ENCODE measurements at regions not wholly inside any gene's neighbourhood (a gene's known extent, or its start where the extent isn't known, plus 50 kb on each side); places are given as distances from the start of the nearest gene placed in this dataset.

- ChIA-PET CTCF (no interaction called here), POLR2A (no interaction called here)
- H3K9me3 Mint-ChIP-seq = no peaks in the 10 kb centered on the region
- no peak overlapping the region for H3K27ac Mint-ChIP-seq
- H3K36me3 Mint-ChIP-seq (ENCODE audit: low read depth) = no peaks in the 10 kb centered on the region
- H3K27me3 Mint-ChIP-seq = no peaks in the 10 kb centered on the region
- H3K4me3 Mint-ChIP-seq = no peak overlapping the region
- TF ChIP-seq CTCF (IDR thresholded peaks at IDR 0.05) = no peak
- H3K4me1 Mint-ChIP-seq = peaks cover 9% of the 10 kb centered on the region
- ATAC-seq (ENCODE audit: low read depth) (no peak), DNase-seq (no peak)
- intact Hi-C loops (cut with micrococcal nuclease) = no loop called here
Observed at GRCh38 chr2:146228466-146229058, 1616.3 kb upstream of the ACVR2A start.

DNA sequence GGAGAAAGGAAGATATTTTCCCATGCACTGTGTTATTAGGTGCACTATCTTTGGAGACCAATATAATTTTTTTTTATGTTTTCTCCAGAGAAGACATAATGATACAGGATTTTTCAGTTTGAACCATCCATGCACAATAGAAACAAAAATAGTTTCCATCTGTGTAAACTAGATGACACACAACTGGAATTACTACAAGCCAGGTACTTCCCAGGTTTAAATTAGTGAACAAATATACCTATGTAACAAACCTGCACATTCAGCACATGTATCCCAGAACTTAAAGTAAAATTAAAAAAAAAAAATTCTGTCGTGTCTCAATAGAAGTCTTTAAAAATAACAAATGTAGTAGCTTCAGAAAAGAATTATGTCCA is 1616.8 kb upstream of the ACVR2A start:
- ATAC-seq (ENCODE audit: low read depth) (no peak), DNase-seq (no peak)
- no peak overlapping the region for H3K27ac Mint-ChIP-seq
- intact Hi-C loops (cut with micrococcal nuclease) = no loop called here
- peaks cover 9% of the 10 kb centered on the region for H3K4me1 Mint-ChIP-seq
- no peak for TF ChIP-seq CTCF (IDR thresholded peaks at IDR 0.05)
- no peaks in the 10 kb centered on the region for H3K27me3 Mint-ChIP-seq
- H3K4me3 Mint-ChIP-seq = no peak overlapping the region
- ChIA-PET POLR2A (no interaction called here), CTCF (no interaction called here)
- H3K36me3 Mint-ChIP-seq (ENCODE audit: low read depth) = no peaks in the 10 kb centered on the region
- no peaks in the 10 kb centered on the region for H3K9me3 Mint-ChIP-seq

DNA sequence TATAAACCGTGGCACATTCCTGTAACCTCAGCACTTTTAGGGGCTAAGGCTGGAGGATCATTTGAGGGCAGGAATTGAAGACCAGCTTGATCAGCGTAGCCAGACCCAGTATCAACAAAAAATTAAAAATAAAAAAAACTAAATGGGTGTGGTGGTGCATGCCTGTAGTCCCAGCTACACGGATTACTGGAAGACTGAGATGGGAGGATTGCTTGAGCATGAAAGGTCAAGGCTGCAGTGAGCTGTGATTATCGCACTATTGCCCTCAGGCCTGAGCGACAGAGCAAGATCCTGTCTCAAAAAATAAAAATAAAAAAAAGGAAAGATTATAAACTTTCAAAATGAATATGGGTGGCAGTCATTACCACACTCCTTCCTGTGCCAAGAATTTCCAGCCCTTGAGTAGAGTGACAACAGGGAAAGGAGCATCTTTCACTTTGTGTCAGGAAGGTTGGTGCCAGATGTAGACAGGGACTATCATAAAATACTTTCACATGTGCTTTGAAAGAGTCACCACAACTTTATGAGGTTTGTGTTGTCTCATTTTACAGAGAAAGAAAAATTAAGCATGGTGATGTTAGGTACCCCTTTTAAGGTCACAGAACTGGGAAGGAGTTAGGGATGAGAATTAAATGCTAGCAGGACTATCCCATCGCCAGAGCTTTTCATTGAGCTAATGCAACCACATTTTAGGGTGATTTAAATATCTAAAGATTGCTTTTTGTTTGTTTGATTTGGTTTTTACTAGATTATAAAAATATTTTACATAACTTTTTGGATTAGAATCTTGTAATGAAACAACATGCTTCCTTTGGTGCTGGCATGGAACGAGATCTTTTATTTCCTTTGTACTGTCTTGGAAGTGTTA is 1617.4 kb upstream of the ACVR2A start:
- Mint-ChIP-seq H3K27ac (no peak overlapping the region), H3K4me3 (no peak overlapping the region), H3K9me3 (no peaks in the 10 kb centered on the region), H3K4me1 (peaks cover 9% of the 10 kb centered on the region), H3K27me3 (no peaks in the 10 kb centered on the region), H3K36me3 (ENCODE audit: low read depth) (no peaks in the 10 kb centered on the region)
- ChIA-PET POLR2A (no interaction called here), CTCF (no interaction called here)
- ATAC-seq (ENCODE audit: low read depth) = no peak
- DNase-seq = no peak
- intact Hi-C loops (cut with micrococcal nuclease) = no loop called here
- TF ChIP-seq CTCF (IDR thresholded peaks at IDR 0.05) = no peak

DNA sequence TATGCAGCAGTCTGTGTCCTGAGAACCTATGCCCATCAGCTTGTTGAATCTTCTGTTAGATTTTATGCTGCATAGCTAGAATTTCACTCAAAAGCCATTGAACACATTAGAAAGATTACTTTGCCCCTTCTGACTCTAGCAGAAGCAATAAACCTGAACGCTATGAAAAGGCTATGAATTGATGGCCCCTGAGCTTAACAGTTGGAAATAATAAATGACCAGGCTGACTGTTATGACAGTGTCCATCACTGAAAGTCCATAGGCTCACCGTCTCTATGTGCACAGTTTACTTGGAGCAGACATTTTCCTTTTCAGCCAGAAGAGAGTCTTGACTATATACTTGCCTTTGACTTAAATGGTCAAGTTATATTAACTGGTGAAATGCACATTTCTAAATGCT is 1618.8 kb upstream of the ACVR2A start:
- ChIA-PET CTCF (no interaction called here), POLR2A (no interaction called here)
- DNase-seq = no peak
- Mint-ChIP-seq H3K36me3 (ENCODE audit: low read depth) (no peaks in the 10 kb centered on the region), H3K4me1 (peaks cover 9% of the 10 kb centered on the region), H3K27ac (no peak overlapping the region), H3K9me3 (no peaks in the 10 kb centered on the region), H3K27me3 (no peaks in the 10 kb centered on the region), H3K4me3 (no peak overlapping the region)
- no peak for ATAC-seq (ENCODE audit: low read depth)
- intact Hi-C loops (cut with micrococcal nuclease) = no loop called here
- TF ChIP-seq CTCF (IDR thresholded peaks at IDR 0.05) = no peak

- ChIA-PET CTCF (no interaction called here), POLR2A (no interaction called here)
- H3K27me3 Mint-ChIP-seq = no peaks in the 10 kb centered on the region
- H3K4me1 Mint-ChIP-seq = no peaks in the 10 kb centered on the region
- no peak for TF ChIP-seq CTCF (IDR thresholded peaks at IDR 0.05)
- no peaks in the 10 kb centered on the region for H3K36me3 Mint-ChIP-seq (ENCODE audit: low read depth)
- H3K4me3 Mint-ChIP-seq = no peak overlapping the region
- no peak overlapping the region for H3K27ac Mint-ChIP-seq
- intact Hi-C loops (cut with micrococcal nuclease) = no loop called here
- H3K9me3 Mint-ChIP-seq = no peaks in the 10 kb centered on the region
- no peak for DNase-seq
- no peak for ATAC-seq (ENCODE audit: low read depth)
Observed at GRCh38 chr2:146221826-146222225, 1623.0 kb upstream of the ACVR2A start.
